ENCODE measurements at regions not wholly inside any gene's neighbourhood (a gene's known extent, or its start where the extent isn't known, plus 50 kb on each side); places are given as distances from the start of the nearest gene placed in this dataset.

DNA sequence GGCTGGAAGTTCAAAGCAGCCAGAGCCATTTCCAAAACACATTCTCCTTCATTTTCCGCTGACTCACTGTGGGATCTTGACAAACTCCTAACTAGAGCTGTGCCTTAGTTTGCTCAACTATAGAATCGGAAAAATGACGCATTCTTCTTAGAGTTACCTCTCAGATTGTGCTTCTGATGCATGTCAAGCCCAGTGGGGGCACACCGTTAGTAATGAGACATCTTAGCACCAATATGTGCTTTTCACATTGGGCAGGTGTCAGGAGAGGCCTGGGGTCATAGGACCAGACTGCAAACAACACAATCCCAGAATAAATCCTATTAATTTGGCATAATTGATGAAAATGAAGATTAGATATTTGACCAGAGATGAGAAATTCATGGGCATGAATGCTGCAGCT lies 71.3 kb upstream of the UBE3A start:
- Histone ChIP-seq H3K4me3 (no peak overlapping the region), H3K27ac (no peak overlapping the region), H3K9me2 (replicated peaks; ENCODE audit: insufficient read depth) (no peaks in the 10 kb centered on the region), H4K20me1 (ENCODE audit: insufficient read depth, poor library complexity, severe bottlenecking) (no peaks in the 10 kb centered on the region), H3K36me3 (replicated peaks; ENCODE audit: insufficient read depth, low read depth) (no peaks in the 10 kb centered on the region), H3K4me1 (ENCODE audit: insufficient read depth) (no peaks in the 10 kb centered on the region), H3K79me2 (no peaks in the 10 kb centered on the region), H2AFZ (no peak overlapping the region), H3K27me3 (no peaks in the 10 kb centered on the region), H3K9me3 (ENCODE audit: low read depth) (no peaks in the 10 kb centered on the region), H3K4me2 (no peak overlapping the region)
- DNase-seq (ENCODE audit: low spot score): no peak
- WGBS (ENCODE audit: low lambda C conversion rate, missing lambda C conversion rate): 93% methylated on average over 4 of the region's 4 CpGs
- TF ChIP-seq, protein P1, sequence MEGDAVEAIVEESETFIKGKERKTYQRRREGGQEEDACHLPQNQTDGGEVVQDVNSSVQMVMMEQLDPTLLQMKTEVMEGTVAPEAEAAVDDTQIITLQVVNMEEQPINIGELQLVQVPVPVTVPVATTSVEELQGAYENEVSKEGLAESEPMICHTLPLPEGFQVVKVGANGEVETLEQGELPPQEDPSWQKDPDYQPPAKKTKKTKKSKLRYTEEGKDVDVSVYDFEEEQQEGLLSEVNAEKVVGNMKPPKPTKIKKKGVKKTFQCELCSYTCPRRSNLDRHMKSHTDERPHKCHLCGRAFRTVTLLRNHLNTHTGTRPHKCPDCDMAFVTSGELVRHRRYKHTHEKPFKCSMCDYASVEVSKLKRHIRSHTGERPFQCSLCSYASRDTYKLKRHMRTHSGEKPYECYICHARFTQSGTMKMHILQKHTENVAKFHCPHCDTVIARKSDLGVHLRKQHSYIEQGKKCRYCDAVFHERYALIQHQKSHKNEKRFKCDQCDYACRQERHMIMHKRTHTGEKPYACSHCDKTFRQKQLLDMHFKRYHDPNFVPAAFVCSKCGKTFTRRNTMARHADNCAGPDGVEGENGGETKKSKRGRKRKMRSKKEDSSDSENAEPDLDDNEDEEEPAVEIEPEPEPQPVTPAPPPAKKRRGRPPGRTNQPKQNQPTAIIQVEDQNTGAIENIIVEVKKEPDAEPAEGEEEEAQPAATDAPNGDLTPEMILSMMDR (IDR thresholded peaks at IDR 0.05; ENCODE audit: poor library complexity): no peak
- no peak for TF ChIP-seq EZH2 (IDR thresholded peaks at IDR 0.05; ENCODE audit: borderline replicate concordance)
- TF ChIP-seq EZH2phosphoT487 (IDR thresholded peaks at IDR 0.05; ENCODE audit: low read depth, severe bottlenecking, unreplicated experiment): no peak

DNA sequence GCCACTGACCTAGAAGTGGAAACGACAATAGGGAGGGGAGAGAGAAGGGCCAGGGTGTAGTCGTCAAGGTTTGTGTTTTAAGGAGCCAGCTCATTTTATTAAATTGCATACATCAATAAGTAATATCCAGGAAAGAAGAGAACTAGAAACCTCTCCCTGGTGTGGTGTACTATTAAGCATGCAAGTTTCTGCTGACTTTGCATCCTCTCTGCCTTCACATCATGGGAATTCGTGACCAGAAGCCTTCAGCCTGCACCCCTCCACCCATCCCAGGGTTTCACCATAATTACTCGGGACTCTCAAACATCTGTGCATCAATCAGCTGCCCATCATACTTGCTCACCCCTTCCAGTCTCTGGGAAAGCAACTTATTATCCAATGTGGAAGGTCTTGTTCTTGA lies 70.9 kb upstream of the UBE3A start:
- Histone ChIP-seq H3K4me2 (no peak overlapping the region), H3K79me2 (no peaks in the 10 kb centered on the region), H4K20me1 (ENCODE audit: insufficient read depth, poor library complexity, severe bottlenecking) (no peaks in the 10 kb centered on the region), H3K36me3 (replicated peaks; ENCODE audit: insufficient read depth, low read depth) (no peaks in the 10 kb centered on the region), H2AFZ (no peak overlapping the region), H3K4me1 (ENCODE audit: insufficient read depth) (no peaks in the 10 kb centered on the region), H3K27me3 (no peaks in the 10 kb centered on the region), H3K9me2 (replicated peaks; ENCODE audit: insufficient read depth) (no peaks in the 10 kb centered on the region), H3K9me3 (ENCODE audit: low read depth) (no peaks in the 10 kb centered on the region), H3K4me3 (no peak overlapping the region), H3K27ac (no peak overlapping the region)
- WGBS (ENCODE audit: low lambda C conversion rate, missing lambda C conversion rate): 90% methylated on average over 4 of the region's 4 CpGs
- no peak for DNase-seq (ENCODE audit: low spot score)
- TF ChIP-seq, protein P1 (IDR thresholded peaks at IDR 0.05; ENCODE audit: poor library complexity): no peak
- TF ChIP-seq EZH2 (IDR thresholded peaks at IDR 0.05; ENCODE audit: borderline replicate concordance) (no peak), EZH2phosphoT487 (IDR thresholded peaks at IDR 0.05; ENCODE audit: low read depth, severe bottlenecking, unreplicated experiment) (no peak)

DNA sequence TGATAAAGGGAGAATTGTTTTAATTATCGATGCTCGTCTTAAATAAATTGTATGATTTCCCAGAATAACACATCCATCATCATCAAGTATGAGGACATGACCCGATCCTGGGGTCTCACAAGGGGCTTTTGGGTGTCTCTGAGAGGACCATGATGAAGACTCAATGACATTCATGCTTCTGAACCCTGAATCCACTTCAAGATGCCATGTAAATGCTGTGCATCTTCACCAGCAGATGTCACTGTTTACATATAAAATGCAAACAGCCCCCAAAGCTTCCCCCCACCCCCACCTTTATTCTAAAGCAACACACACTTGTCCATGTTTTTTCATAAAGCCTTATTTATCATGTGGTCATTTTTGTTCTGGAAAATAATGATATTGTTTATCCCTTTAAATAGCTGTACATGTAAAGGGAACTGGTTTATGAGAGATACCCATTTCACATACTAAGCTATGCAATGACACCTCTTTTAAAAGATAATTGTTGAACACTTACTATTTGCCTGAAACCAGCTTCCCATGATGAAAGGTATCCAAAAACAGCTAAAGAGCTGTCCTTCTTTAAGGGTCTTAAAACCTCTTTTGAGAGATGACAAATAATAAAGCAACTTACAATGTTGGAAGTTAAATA lies 69.7 kb upstream of the UBE3A start:
- no peaks in the 10 kb centered on the region for H3K4me1 ChIP-seq (ENCODE audit: insufficient read depth)
- H3K27me3 ChIP-seq: no peaks in the 10 kb centered on the region
- H3K4me3 ChIP-seq: no peak overlapping the region
- H3K79me2 ChIP-seq: no peaks in the 10 kb centered on the region
- H3K36me3 ChIP-seq (replicated peaks; ENCODE audit: insufficient read depth, low read depth): no peaks in the 10 kb centered on the region
- H3K27ac ChIP-seq: no peak overlapping the region
- 60% methylated on average over 3 of the region's 3 CpGs for WGBS (ENCODE audit: low lambda C conversion rate, missing lambda C conversion rate)
- no peaks in the 10 kb centered on the region for H3K9me3 ChIP-seq (ENCODE audit: low read depth)
- no peaks in the 10 kb centered on the region for H4K20me1 ChIP-seq (ENCODE audit: insufficient read depth, poor library complexity, severe bottlenecking)
- no peak overlapping the region for H3K4me2 ChIP-seq
- no peaks in the 10 kb centered on the region for H3K9me2 ChIP-seq (replicated peaks; ENCODE audit: insufficient read depth)
- no peak overlapping the region for H2AFZ ChIP-seq
- peak; percentile 51 for DNase-seq (ENCODE audit: low spot score)
- no peak for TF ChIP-seq EZH2phosphoT487 (IDR thresholded peaks at IDR 0.05; ENCODE audit: low read depth, severe bottlenecking, unreplicated experiment)
- TF ChIP-seq, protein P1 (IDR thresholded peaks at IDR 0.05; ENCODE audit: poor library complexity): peak; percentile 91

All from hepatocyte (in vitro differentiated cells).